ENCODE measurements at regions not wholly inside any gene's neighbourhood (a gene's known extent, or its start where the extent isn't known, plus 50 kb on each side); places are given as distances from the start of the nearest gene placed in this dataset.

DNA sequence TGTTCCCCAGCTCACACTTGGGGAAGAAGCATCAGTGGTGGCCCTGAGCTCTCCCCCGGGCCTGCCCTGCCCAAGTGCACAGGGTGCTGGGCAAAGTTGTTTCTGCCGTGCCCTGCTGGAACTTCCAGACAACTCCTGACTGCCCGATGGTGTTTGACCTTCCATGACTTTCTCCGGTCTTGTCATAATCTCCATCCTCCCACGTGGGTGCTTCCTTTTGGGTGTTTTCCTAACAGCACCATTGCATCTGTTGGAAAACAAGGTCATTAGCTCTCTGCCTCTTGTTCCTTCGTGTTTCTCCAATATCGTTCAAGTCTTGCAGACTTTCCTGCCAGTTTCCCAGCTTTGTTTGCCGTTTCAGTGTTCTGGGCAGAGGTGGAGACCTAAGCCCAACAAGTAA, 68.7 kb upstream of the TIAM2 start:
- no peak for DNase-seq
- no peaks in the 10 kb centered on the region for H3K36me3 ChIP-seq
- no peak overlapping the region for H3K27ac ChIP-seq
- intact Hi-C loops (cut with DNase I): loop anchor here in 1 of 2 donors (10.0 kb wide), 1 partner anchor 248 kb away; no protein-coding TSS in a partner anchor
- TF ChIP-seq CTCF (IDR thresholded peaks at IDR 0.05): no peak
- H3K27me3 ChIP-seq: no peaks in the 10 kb centered on the region
- H3K4me1 ChIP-seq: no peaks in the 10 kb centered on the region
- H3K9me3 ChIP-seq: no peaks in the 10 kb centered on the region
- no peak overlapping the region for H3K4me3 ChIP-seq
- no peak for ATAC-seq

DNA sequence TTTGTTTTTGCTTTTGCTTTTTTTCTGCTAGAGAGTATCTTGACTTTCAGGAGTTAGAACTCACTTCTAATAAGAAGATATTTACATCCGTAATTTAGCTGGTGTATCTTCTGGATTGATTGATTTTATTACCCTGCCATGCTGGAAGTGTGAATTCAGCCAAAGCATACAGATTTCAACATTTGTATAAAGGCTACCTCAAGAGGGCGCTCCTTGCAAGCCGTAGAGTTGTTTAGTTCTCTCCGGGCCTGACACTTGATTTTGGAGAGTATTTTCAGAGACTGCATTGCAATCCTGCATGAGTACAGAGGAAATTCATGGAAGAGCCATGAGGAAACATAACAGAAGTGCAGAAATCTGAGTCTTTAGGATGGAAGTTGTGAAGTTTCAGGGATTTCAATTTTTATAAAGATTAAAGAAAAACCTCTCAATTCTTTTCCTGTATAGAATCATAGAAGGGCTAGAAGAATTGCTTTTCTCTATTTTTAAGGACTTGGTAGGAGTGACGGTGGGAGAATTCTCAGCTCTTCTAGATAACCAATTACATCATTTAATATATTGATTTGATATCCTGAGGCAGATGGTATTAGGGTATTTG, 66.7 kb upstream of the TIAM2 start:
- intact Hi-C loops (cut with DNase I): loop anchor here in 1 of 2 donors (10.0 kb wide), 1 partner anchor 246 kb away; no protein-coding TSS in a partner anchor
- DNase-seq: peak in 2 of 4 donors; percentile 67 to 75
- Histone ChIP-seq H3K36me3 (no peaks in the 10 kb centered on the region), H3K9me3 (no peaks in the 10 kb centered on the region), H3K27ac (no peak overlapping the region), H3K4me3 (no peak overlapping the region), H3K27me3 (no peaks in the 10 kb centered on the region), H3K4me1 (no peaks in the 10 kb centered on the region)
- TF ChIP-seq CTCF (IDR thresholded peaks at IDR 0.05): peak; percentile 52 to 69
- ATAC-seq: peak; percentile 92

GRCh38 chr6:154930451-154930851, 64.7 kb upstream of the TIAM2 start:
- no peaks in the 10 kb centered on the region for H3K4me1 ChIP-seq
- TF ChIP-seq CTCF (IDR thresholded peaks at IDR 0.05): no peak

GRCh38 chr6:154931711-154932424, 63.2 kb upstream of the TIAM2 start:
- H3K4me3 ChIP-seq: no peak overlapping the region
- DNase-seq (no peak), ATAC-seq (no peak)
- H3K4me1 ChIP-seq: no peaks in the 10 kb centered on the region
- H3K9me3 ChIP-seq: no peaks in the 10 kb centered on the region
- no peaks in the 10 kb centered on the region for H3K36me3 ChIP-seq
- H3K27me3 ChIP-seq: no peaks in the 10 kb centered on the region
- intact Hi-C loops (cut with DNase I): no loop called here
- TF ChIP-seq CTCF (IDR thresholded peaks at IDR 0.05): no peak
- H3K27ac ChIP-seq: no peak overlapping the region

More at GRCh38 chr6:154930451-154930851, 64.7 kb upstream of the TIAM2 start:
- DNase-seq: no peak
- H3K4me3 ChIP-seq: no peak overlapping the region
- no peaks in the 10 kb centered on the region for H3K36me3 ChIP-seq
- intact Hi-C loops (cut with DNase I): no loop called here
- ATAC-seq: no peak
- H3K27me3 ChIP-seq: no peaks in the 10 kb centered on the region
- H3K9me3 ChIP-seq: no peaks in the 10 kb centered on the region
- no peak overlapping the region for H3K27ac ChIP-seq

GRCh38 chr6:154932515-154933027, 62.5 kb upstream of the TIAM2 start:
- H3K27ac ChIP-seq: no peak overlapping the region
- ATAC-seq: no peak
- no peaks in the 10 kb centered on the region for H3K9me3 ChIP-seq
- TF ChIP-seq CTCF (IDR thresholded peaks at IDR 0.05): no peak
- H3K4me1 ChIP-seq: no peaks in the 10 kb centered on the region
- no peaks in the 10 kb centered on the region for H3K36me3 ChIP-seq
- DNase-seq: no peak
- intact Hi-C loops (cut with DNase I): no loop called here
- no peaks in the 10 kb centered on the region for H3K27me3 ChIP-seq
- H3K4me3 ChIP-seq: no peak overlapping the region

Data from left lung (tissue), 4 donors.